GM12875 (cell line): ENCODE measurements at regions not wholly inside any gene's neighbourhood (a gene's known extent, or its start where the extent isn't known, plus 50 kb on each side); places are given as distances from the start of the nearest gene placed in this dataset.

Source experiments
- H3K4me3 ChIP-seq: one replicate; pipeline ENCODE4 v1.5.1; 2011; ENCODE audit warnings: low read depth, low read length, control low read depth
- TF ChIP-seq, protein P1 (sequence below): IDR thresholded peaks from 2 replicates; pipeline ENCODE4 v1.5.1; 2011; ENCODE audit warnings: low read depth, mild to moderate bottlenecking, control low read depth, inconsistent platforms, low read length, moderate library complexity, borderline replicate concordance; ENCODE audit not compliant: insufficient read depth

DNA sequence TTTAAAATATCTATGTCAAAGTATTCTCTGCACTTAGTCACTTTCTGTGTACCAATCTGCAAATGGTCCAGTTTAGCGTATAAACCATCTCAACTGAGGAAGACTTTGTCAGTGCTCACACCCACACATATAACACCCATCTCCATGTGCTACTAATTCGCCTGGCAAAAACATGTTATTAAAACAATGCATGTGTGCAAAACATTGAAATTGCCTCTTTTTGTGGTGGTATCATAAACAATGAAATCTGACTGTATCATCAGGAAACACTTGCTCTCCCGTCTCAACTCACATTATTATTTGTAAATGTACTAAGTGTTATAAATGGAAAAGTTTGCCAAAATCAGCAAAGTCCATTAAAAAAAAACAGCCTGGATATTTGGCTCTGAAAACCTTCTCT is 105.9 kb upstream of the FOXC1 start:
- H3K4me3 ChIP-seq = no peak overlapping the region
- TF ChIP-seq, protein P1, sequence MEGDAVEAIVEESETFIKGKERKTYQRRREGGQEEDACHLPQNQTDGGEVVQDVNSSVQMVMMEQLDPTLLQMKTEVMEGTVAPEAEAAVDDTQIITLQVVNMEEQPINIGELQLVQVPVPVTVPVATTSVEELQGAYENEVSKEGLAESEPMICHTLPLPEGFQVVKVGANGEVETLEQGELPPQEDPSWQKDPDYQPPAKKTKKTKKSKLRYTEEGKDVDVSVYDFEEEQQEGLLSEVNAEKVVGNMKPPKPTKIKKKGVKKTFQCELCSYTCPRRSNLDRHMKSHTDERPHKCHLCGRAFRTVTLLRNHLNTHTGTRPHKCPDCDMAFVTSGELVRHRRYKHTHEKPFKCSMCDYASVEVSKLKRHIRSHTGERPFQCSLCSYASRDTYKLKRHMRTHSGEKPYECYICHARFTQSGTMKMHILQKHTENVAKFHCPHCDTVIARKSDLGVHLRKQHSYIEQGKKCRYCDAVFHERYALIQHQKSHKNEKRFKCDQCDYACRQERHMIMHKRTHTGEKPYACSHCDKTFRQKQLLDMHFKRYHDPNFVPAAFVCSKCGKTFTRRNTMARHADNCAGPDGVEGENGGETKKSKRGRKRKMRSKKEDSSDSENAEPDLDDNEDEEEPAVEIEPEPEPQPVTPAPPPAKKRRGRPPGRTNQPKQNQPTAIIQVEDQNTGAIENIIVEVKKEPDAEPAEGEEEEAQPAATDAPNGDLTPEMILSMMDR = no peak

DNA sequence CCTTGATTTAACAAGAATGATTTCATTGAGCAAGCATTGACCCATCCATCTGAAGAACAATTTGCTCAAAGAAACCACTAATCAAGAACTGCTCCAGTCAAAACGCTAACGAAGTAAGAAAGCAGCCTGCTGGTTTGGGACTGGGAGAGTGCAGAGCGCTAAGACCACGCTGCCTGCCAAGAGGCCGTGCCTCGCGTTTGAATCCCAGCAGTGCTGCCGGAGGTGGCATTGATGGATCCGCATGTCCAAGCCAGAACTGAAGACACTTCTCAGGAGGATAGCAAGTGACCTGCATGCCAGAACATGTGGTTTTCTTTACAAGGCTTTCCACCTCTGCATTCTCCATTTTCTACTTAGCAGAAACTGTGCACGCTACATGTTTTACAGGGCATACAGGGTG is 105.2 kb upstream of the FOXC1 start:
- TF ChIP-seq, protein P1 = no peak
- H3K4me3 ChIP-seq = no peak overlapping the region

DNA sequence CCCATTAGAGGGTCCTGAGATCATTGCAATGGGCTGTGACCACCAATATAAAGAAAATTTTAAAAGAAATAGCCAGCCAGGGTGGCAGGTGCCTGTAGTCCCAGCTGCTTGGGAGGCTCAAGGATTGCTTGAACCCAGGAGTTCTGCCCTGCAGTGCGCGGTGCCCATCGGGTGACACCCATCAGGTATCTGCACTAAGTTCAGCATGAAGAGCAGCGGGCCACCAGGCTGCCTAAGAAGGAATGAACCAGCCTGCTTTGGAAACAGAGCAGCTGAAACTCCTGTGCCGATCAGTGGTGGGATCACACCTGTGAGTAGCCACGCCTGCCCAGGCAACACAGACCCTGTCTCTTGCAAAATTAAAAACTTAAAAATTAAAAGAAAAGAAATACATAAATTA is 102.5 kb upstream of the FOXC1 start:
- H3K4me3 ChIP-seq = no peak overlapping the region
- TF ChIP-seq, protein P1 = no peak

DNA sequence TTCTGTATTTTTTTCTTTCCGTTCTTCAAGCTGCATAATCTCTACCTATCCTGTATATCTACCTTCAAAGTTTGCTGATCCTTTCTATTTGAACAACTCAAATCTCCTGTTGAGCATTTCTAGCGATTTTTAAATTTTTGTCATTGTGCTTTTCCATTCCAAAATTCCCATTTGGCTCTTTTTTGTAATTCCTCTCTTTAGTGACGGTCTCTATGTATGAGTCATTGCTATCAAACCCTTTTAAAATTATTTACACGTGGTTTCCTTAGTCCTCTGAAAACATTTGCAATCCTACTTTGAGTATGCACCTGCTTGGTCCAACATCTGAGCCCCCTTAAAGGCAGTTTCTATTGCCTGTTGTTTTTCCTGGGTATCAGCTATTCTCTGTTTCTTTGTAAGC is 100.5 kb upstream of the FOXC1 start:
- TF ChIP-seq, protein P1 = no peak
- H3K4me3 ChIP-seq = no peak overlapping the region

DNA sequence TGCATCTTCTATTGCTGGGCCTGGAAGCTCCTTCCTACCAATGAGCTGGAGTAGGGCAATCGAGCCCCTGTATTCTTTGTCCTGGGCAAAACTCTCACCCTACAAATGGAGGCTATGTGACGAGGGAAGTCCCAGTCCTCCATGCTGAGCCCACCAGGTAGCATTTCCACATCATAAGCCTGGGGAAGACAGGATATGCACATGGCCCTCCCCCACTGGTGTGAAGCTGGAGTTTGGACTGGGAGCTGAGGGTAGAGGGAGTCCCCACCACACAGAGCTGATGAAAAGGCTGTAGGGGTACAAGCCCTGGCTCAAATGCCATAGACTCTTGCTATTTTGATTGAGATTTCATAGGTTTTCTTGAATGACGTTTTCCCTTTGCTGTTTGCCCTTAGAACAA is 99.5 kb upstream of the FOXC1 start:
- no peak overlapping the region for H3K4me3 ChIP-seq
- TF ChIP-seq, protein P1 = no peak

DNA sequence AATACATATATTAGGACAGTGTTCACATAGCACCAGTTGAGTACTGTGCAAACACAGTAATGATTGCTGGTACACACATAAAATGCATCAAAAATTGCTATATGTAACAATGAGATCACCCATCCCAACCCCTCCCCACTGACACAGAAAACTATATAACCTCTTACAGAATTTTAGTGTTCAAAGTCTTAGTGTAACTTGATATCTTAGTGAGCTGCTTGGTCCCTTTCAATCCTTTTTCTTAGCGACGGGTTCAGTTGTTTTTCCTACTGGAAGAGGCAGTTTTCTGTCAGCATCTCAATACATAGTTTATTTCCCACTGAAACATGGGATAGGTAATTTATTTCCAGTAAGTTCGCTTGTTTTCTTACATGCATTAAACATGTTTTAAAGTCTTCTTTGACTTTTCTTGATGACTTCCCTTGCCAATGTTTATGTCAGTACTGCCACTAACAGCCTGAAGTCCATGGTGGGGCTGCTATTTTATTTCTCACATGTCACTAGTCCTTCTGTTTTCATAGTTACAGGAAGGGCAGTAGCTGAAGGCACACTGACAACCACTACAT is 96.4 kb upstream of the FOXC1 start:
- H3K4me3 ChIP-seq = no peak overlapping the region
- TF ChIP-seq, protein P1 = no peak

DNA sequence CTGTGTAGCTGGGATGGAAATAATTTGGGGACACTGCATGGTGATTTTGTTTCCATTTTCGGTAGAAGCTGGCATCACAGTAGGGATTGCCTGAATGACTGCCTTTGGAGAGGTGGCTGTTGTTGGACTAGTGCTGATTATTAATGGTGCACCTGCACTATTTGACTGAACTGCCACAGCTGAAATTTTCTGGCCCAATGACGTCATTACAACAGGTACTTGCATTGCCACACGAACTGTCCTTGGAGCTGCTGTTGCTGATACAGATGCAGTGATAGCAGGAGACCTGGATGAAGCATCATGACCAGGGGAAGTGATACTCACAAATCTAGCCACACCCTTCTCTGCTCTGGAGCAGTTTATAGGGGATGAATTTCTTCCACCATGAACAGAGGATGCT is 95.6 kb upstream of the FOXC1 start:
- no peak overlapping the region for H3K4me3 ChIP-seq
- TF ChIP-seq, protein P1 = no peak
